GM12865 (cell line): ENCODE measurements at regions not wholly inside any gene's neighbourhood (a gene's known extent, or its start where the extent isn't known, plus 50 kb on each side); places are given as distances from the start of the nearest gene placed in this dataset.
"Not testable (repeated sequence)": the region's sequence is repeated elsewhere in the genome, so short reads cannot be mapped to it uniquely, and the experiment has no call there.

Experiments
- DNase-seq: peaks from one replicate; pipeline ENCODE4 v3.0.0; 2010; ENCODE audit warnings: low read depth
- H3K4me3 ChIP-seq: 2 replicates; pipeline ENCODE4 v1.5.1; 2011; ENCODE audit warnings: mild to moderate bottlenecking, low read depth, low read length, control low read depth
- TF ChIP-seq, protein P1 (sequence below): IDR thresholded peaks from 2 replicates; pipeline ENCODE4 v1.5.1; 2011; ENCODE audit warnings: low read length, control low read depth, low read depth, inconsistent platforms; ENCODE audit not compliant: insufficient read depth; ENCODE audit errors: missing control alignments

GRCh38 chr7:125833839-125834238 lies 904.2 kb upstream of the POT1 start:
- DNase-seq, result no peak
- TF ChIP-seq, protein P1, sequence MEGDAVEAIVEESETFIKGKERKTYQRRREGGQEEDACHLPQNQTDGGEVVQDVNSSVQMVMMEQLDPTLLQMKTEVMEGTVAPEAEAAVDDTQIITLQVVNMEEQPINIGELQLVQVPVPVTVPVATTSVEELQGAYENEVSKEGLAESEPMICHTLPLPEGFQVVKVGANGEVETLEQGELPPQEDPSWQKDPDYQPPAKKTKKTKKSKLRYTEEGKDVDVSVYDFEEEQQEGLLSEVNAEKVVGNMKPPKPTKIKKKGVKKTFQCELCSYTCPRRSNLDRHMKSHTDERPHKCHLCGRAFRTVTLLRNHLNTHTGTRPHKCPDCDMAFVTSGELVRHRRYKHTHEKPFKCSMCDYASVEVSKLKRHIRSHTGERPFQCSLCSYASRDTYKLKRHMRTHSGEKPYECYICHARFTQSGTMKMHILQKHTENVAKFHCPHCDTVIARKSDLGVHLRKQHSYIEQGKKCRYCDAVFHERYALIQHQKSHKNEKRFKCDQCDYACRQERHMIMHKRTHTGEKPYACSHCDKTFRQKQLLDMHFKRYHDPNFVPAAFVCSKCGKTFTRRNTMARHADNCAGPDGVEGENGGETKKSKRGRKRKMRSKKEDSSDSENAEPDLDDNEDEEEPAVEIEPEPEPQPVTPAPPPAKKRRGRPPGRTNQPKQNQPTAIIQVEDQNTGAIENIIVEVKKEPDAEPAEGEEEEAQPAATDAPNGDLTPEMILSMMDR, result no peak

GRCh38 chr7:125830743-125831142 lies 901.1 kb upstream of the POT1 start:
- no peak for DNase-seq
- TF ChIP-seq, protein P1, result no peak
- no peak overlapping the region for H3K4me3 ChIP-seq

More at GRCh38 chr7:125833839-125834238, 904.2 kb upstream of the POT1 start:
- H3K4me3 ChIP-seq, result no peak overlapping the region

GRCh38 chr7:125828153-125828700 lies 898.6 kb upstream of the POT1 start:
- TF ChIP-seq, protein P1, result no peak
- no peak for DNase-seq
- H3K4me3 ChIP-seq, result no peak overlapping the region

GRCh38 chr7:125823538-125823937 lies 893.9 kb upstream of the POT1 start:
- no peak for DNase-seq
- TF ChIP-seq, protein P1, result no peak
- H3K4me3 ChIP-seq, result no peak overlapping the region

DNA sequence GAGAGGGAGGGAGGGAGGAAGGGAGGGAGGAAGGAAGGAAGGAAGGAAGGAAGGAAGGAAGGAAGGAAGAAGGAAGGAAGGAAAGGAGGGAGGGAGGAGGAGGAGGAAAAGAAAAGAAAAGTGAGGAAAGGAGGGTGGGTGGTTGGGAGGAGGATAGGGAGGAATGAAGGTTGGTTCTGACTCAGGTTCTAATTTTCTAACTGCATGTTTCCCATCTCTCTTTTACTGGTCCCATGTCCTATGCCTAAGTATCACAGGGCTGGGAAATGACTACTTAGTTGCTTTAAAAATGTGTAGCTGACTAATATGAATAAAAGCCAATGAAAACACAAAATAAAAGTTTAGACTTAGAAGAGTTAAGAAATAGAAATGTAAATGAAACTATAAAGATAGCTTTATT lies 890.9 kb upstream of the POT1 start:
- TF ChIP-seq, protein P1, result no peak
- no peak overlapping the region for H3K4me3 ChIP-seq
- no peak for DNase-seq

- H3K4me3 ChIP-seq, result no peak overlapping the region
- no peak for DNase-seq
- TF ChIP-seq, protein P1, result no peak
Observed at GRCh38 chr7:125814100-125814499, 884.5 kb upstream of the POT1 start.

DNA sequence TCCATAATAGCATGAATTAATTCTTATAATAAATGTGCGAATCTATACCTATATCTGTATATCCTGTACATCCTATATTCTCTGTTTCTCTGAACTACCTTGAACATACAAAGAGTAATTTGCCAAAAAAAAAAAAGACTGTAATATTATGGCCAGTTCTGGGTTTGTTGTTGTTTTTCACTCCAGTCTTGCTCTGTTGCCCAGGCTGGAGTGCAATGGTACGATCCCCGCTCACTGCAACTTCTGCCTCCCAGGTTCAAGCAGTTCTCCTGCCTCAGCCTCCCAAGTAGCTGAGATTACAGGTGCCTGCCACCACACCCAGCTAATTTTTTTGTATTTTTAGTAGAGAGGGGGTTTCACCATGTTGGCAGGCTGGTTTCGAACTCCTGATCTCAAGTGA lies 876.9 kb upstream of the POT1 start:
- not testable (repeated sequence) for DNase-seq, H3K4me3 ChIP-seq

DNA sequence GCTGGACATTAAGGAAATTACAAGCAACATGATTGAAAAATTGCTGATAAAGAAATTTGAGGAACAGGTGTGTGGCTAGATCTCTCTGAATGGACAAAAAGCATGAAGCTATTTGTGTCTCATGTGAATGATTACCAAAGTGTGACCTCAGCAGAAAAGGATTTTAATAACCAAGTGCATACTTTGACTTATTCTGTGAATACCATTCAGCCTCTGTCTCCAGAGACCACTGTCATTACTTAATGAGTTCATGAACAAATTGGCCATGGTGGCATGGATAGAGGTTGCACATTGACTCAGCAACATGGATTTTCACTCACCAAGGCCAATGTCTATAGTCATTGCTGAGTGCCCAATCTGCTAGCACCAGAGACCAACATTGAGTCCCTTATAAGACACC lies 874.6 kb upstream of the POT1 start:
- no peak for DNase-seq
- no peak overlapping the region for H3K4me3 ChIP-seq
- TF ChIP-seq, protein P1, result no peak
